CD4-positive, alpha-beta memory T cell (primary cell): ENCODE measurements at regions not wholly inside any gene's neighbourhood (a gene's known extent, or its start where the extent isn't known, plus 50 kb on each side); places are given as distances from the start of the nearest gene placed in this dataset.
"Not testable (repeated sequence)": the region's sequence is repeated elsewhere in the genome, so short reads cannot be mapped to it uniquely, and the experiment has no call there.

Experiments
- CTCF ChIA-PET: fragments of 350-600 bp; sonication (Branson Sonifier 250); formaldehyde crosslinking; loops from one replicate; lab custom pipeline; 2021; ENCODE audit warnings: inconsistent platforms; ENCODE audit not compliant: partially characterized antibody; lab: Charles Lee
- POLR2A ChIA-PET: fragments of 350-600 bp; sonication (Branson Sonifier 250); formaldehyde crosslinking; loops from one replicate; lab custom pipeline; 2021; ENCODE audit not compliant: partially characterized antibody; lab: Charles Lee
- DNase-seq, 5 donors: peaks; one replicate each; pipeline versions ENCODE4 v3.0.0 to v3.0.0-alpha.2; 2020 to 2022; ENCODE audit warnings: mixed read lengths in 1 of 5
- H3K27ac ChIP-seq: one replicate; pipeline ENCODE4 v1.7.0; 2013; ENCODE audit warnings: low read depth, low read length
- H3K27me3 ChIP-seq: 2 replicates; pipeline ENCODE4 v1.7.0; 2013; ENCODE audit warnings: mild to moderate bottlenecking, low read length, moderate library complexity; ENCODE audit not compliant: insufficient read depth
- H3K36me3 ChIP-seq: 2 replicates; pipeline ENCODE4 v1.7.0; 2013; ENCODE audit warnings: mild to moderate bottlenecking, low read length, moderate library complexity; ENCODE audit not compliant: insufficient read depth
- H3K4me1 ChIP-seq: 2 replicates; pipeline ENCODE4 v1.7.0; 2013; ENCODE audit warnings: mild to moderate bottlenecking, low read length, moderate library complexity; ENCODE audit not compliant: insufficient read depth
- H3K4me3 ChIP-seq, 2 donors: one replicate each; pipeline ENCODE4 v1.7.0; 2013; ENCODE audit warnings: low read length in 2 of 2, mild to moderate bottlenecking in 1 of 2
- H3K9me3 ChIP-seq, 2 donors: one replicate each; pipeline ENCODE4 v1.7.0; 2013; ENCODE audit warnings: low read length in 2 of 2, control low read depth in 1 of 2; ENCODE audit not compliant: control insufficient read depth in 1 of 2
- H3K27ac Mint-ChIP-seq, 7 donors: one replicate each; pipeline ENCODE4 v1.8.0; 2020 to 2021; ENCODE audit warnings: mixed read lengths in 7 of 7, mild to moderate bottlenecking in 6 of 7, inconsistent platforms in 3 of 7, moderate library complexity in 3 of 7
- H3K27me3 Mint-ChIP-seq, 2 donors: one replicate each; pipeline ENCODE4 v1.8.0; 2020 to 2021; ENCODE audit warnings: mixed read lengths in 2 of 2
- H3K36me3 Mint-ChIP-seq, 2 donors: one replicate each; pipeline ENCODE4 v1.8.0; 2020 to 2021; ENCODE audit warnings: mixed read lengths in 2 of 2, inconsistent platforms in 1 of 2, mild to moderate bottlenecking in 1 of 2
- H3K4me1 Mint-ChIP-seq, 4 donors: one replicate each; pipeline ENCODE4 v1.8.0; 2020 to 2021; ENCODE audit warnings: mixed read lengths in 4 of 4, mild to moderate bottlenecking in 1 of 4
- H3K4me3 Mint-ChIP-seq, 8 donors: one replicate each; pipeline ENCODE4 v1.8.0; 2020 to 2021; ENCODE audit warnings: mixed read lengths in 8 of 8, mild to moderate bottlenecking in 7 of 8, moderate library complexity in 6 of 8, inconsistent platforms in 3 of 8
- H3K9me3 Mint-ChIP-seq, 8 donors: one replicate each; pipeline ENCODE4 v1.8.0; 2020 to 2021; ENCODE audit warnings: mixed read lengths in 8 of 8, mild to moderate bottlenecking in 5 of 8, inconsistent platforms in 3 of 8, moderate library complexity in 1 of 8
- intact Hi-C: fragments of 100-400 bp; cut with micrococcal nuclease; formaldehyde crosslinking; loops from one replicate; pipeline ENCODE4 v1.15.1; 2023

DNA sequence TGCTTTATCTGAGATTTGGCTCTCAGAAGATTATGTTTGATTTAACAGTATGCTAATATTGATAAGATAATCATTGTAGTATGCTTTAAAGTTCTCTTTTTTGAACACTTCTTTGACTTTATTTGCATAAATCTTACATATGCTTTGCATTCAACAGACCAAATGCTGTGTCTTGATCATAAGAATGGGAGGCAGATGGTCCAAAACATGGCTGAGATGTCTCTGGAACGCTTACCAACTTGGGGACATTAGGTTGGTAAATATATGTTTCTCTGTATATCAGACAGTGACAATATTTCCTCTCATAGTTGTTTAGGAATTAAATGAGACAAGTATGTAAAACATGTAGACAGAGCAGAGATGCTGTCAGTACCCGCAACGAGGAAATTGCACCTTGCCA is 197.9 kb upstream of the CTNND2 start:
- no peak overlapping the region for H3K27ac ChIP-seq
- H3K9me3 ChIP-seq = no peaks in the 10 kb centered on the region
- DNase-seq = no peak
- POLR2A ChIA-PET = no interaction called here
- no peaks in the 10 kb centered on the region for H3K4me1 ChIP-seq
- H3K27me3 ChIP-seq = no peaks in the 10 kb centered on the region
- no peaks in the 10 kb centered on the region for H3K36me3 ChIP-seq
- H3K4me3 ChIP-seq = no peak overlapping the region
- Mint-ChIP-seq H3K4me3 (no peak overlapping the region), H3K27ac (no peak overlapping the region), H3K9me3 (peaks cover 0 to 9% (median 6%) of the 10 kb centered on the region in 8 donors), H3K36me3 (no peaks in the 10 kb centered on the region), H3K4me1 (no peaks in the 10 kb centered on the region), H3K27me3 (no peaks in the 10 kb centered on the region)
- intact Hi-C loops = no loop called here
- CTCF ChIA-PET = no interaction called here

DNA sequence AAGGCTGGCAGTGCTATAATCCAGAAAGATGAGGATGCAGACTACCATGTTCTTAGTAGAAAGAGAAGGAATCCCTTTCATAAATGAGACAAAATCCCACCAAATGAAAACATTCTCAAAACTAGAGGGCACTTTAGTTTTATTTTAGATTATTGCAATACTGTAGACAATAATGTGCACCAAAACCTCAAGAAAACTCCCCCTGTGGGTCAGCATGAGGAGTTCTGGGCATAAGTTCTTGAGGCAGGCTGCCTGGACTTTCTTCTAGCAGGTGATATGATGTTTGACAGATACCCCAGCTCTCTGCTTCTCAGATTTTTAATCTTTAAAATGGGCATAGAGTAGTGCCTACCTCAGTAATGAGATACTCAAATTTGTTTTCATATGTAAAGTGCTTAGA is 196.3 kb upstream of the CTNND2 start:
- Mint-ChIP-seq H3K4me3 (no peak overlapping the region), H3K27me3 (no peaks in the 10 kb centered on the region), H3K36me3 (no peaks in the 10 kb centered on the region), H3K4me1 (no peaks in the 10 kb centered on the region), H3K27ac (no peak overlapping the region), H3K9me3 (peaks cover 5 to 12% (median 7%) of the 10 kb centered on the region in 8 donors)
- Histone ChIP-seq H3K9me3 (no peaks in the 10 kb centered on the region), H3K27me3 (no peaks in the 10 kb centered on the region), H3K4me1 (no peaks in the 10 kb centered on the region), H3K36me3 (no peaks in the 10 kb centered on the region), H3K4me3 (no peak overlapping the region), H3K27ac (no peak overlapping the region)
- DNase-seq = no peak
- intact Hi-C loops = no loop called here
- ChIA-PET POLR2A (no interaction called here), CTCF (no interaction called here)

DNA sequence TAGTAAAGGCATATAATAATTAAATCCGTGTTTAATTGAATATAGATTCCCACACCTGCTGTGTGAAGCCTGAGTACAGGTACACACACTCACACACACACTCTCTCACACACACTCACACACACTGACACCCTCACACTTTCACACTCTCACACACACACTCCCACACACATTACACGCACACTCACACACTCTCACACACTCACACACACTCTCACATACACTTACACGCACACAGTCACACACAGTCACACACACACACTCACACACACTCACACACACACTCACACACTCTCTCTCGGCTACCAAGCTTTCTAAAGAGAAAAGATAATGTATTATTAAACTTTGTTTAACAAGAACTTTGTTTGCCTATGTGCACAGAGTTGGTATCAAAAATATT is 195.1 kb upstream of the CTNND2 start:
- no peaks in the 10 kb centered on the region for H3K27me3 ChIP-seq
- intact Hi-C loops = no loop called here
- no peaks in the 10 kb centered on the region for H3K9me3 ChIP-seq
- no peak overlapping the region for H3K27ac Mint-ChIP-seq
- H3K27me3 Mint-ChIP-seq = no peaks in the 10 kb centered on the region
- no peaks in the 10 kb centered on the region for H3K4me1 ChIP-seq
- H3K27ac ChIP-seq = no peak overlapping the region
- no peaks in the 10 kb centered on the region for H3K4me1 Mint-ChIP-seq
- ChIA-PET CTCF (no interaction called here), POLR2A (no interaction called here)
- no peaks in the 10 kb centered on the region for H3K36me3 ChIP-seq
- H3K4me3 ChIP-seq = no peak overlapping the region
- no peak for DNase-seq
- no peaks in the 10 kb centered on the region for H3K36me3 Mint-ChIP-seq
- peaks cover 5 to 14% (median 10%) of the 10 kb centered on the region in 8 donors for H3K9me3 Mint-ChIP-seq
- H3K4me3 Mint-ChIP-seq = no peak overlapping the region

DNA sequence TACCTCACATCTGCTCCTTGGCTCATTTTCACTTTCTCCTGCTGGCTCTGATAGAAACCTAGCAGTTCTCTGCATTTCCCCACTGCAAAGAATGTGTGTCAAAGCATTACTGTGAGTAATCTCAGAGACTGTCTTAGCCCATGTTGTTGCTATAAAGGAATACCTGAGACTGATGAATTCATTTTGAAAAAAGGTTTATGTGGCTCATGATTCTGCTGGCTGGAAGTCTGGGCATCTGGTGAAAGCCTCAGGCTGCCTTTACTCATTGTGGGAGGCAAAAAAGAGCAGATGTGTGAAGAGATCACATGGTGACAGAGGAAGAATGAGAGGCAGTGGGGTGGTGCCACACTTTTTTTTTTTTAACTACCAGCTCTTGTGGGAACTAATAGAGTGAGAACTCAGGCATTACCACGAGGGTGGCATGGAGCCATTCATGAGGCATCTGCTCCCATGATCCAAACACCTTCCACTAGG is 191.6 kb upstream of the CTNND2 start:
- intact Hi-C loops = no loop called here
- Mint-ChIP-seq H3K4me3 (no peak overlapping the region), H3K36me3 (no peaks in the 10 kb centered on the region), H3K27me3 (no peaks in the 10 kb centered on the region), H3K27ac (no peak overlapping the region), H3K9me3 (peaks cover 3 to 21% (median 12%) of the 10 kb centered on the region in 8 donors), H3K4me1 (no peaks in the 10 kb centered on the region)
- ChIA-PET POLR2A (no interaction called here), CTCF (no interaction called here)
- H3K27me3 ChIP-seq = no peaks in the 10 kb centered on the region
- no peaks in the 10 kb centered on the region for H3K9me3 ChIP-seq
- H3K4me3 ChIP-seq = no peak overlapping the region
- no peak for DNase-seq
- no peaks in the 10 kb centered on the region for H3K36me3 ChIP-seq
- no peaks in the 10 kb centered on the region for H3K4me1 ChIP-seq
- H3K27ac ChIP-seq = no peak overlapping the region

DNA sequence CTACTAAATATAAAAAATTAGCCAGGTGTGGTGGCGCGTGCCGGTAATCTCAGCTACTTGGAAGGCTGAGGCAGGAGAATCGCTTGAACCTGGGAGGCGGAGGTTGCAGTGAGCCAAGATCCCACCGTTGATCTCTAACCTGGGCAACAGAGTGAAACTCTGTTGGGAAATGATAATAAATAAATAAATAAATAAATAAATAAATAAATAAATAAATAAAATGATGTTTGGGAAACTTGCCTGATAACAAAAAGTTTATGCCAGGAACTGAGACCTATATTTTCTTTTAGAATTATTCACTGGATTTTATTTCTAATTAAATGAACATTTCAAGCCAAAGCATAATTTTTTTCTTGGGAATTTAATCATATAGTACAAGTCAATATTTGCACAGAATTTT is 189.3 kb upstream of the CTNND2 start:
- H3K4me3 ChIP-seq = no peak overlapping the region
- no peaks in the 10 kb centered on the region for H3K4me1 ChIP-seq
- no peak overlapping the region for H3K27ac Mint-ChIP-seq
- no peaks in the 10 kb centered on the region for H3K36me3 Mint-ChIP-seq
- POLR2A ChIA-PET = no interaction called here
- H3K9me3 Mint-ChIP-seq = peaks cover 0 to 17% (median 12%) of the 10 kb centered on the region in 8 donors
- no peaks in the 10 kb centered on the region for H3K27me3 ChIP-seq
- intact Hi-C loops = no loop called here
- no peak overlapping the region for H3K27ac ChIP-seq
- CTCF ChIA-PET = no interaction called here
- no peak for DNase-seq
- H3K9me3 ChIP-seq = no peaks in the 10 kb centered on the region
- no peaks in the 10 kb centered on the region for H3K4me1 Mint-ChIP-seq
- no peaks in the 10 kb centered on the region for H3K27me3 Mint-ChIP-seq
- H3K4me3 Mint-ChIP-seq = no peak overlapping the region
- no peaks in the 10 kb centered on the region for H3K36me3 ChIP-seq

DNA sequence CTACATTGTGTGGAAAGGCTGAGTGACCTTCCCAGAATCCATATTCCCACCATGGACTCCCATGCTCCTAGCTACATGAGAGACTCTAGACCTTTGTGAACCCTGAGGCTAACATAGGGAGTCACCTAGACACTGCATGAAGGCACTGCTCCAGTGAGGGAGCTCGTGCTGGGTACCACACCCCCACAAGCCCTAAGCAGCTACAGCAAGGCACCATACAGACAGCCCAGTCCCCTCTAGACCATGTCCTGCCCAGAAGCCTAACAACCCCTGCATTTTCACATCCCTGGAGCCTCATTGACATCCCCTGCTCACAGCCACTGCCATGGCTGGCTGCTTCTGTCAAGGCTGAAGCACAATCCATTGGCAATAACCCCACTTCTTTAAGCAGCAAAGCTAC is 176.5 kb upstream of the CTNND2 start:
- DNase-seq = no peak
- H3K27ac ChIP-seq = no peak overlapping the region
- H3K27ac Mint-ChIP-seq = no peak overlapping the region
- peaks cover 0 to 4% of the 10 kb centered on the region in 2 donors for H3K9me3 ChIP-seq
- H3K27me3 Mint-ChIP-seq = no peaks in the 10 kb centered on the region
- H3K36me3 Mint-ChIP-seq = no peaks in the 10 kb centered on the region
- CTCF ChIA-PET = no interaction called here
- H3K4me1 Mint-ChIP-seq = no peaks in the 10 kb centered on the region
- intact Hi-C loops = no loop called here
- H3K27me3 ChIP-seq = no peaks in the 10 kb centered on the region
- H3K4me3 Mint-ChIP-seq = no peak overlapping the region
- no peaks in the 10 kb centered on the region for H3K36me3 ChIP-seq
- no peak overlapping the region for H3K4me3 ChIP-seq
- POLR2A ChIA-PET = no interaction called here
- H3K9me3 Mint-ChIP-seq = peaks cover 5 to 20% (median 12%) of the 10 kb centered on the region in 8 donors
- H3K4me1 ChIP-seq = no peaks in the 10 kb centered on the region

DNA sequence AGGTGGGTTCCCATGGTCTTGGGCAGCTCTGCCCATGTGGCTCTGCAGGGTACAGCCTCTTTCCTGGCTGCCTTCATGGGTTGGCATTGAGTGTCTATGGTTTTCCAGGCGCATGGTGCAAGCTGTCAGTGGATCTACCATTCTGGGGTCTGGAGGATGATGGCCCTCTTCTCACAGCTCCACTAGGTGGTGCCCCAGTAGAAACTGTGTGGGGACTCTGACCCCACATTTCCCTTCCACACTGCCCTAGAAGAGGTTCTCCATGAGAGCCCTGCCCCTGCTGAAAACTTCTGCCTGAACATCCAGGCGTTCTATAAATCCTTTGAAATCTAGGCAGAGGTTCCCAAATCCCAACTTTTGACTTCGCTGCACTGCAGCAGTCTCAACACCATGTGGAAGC is 174.0 kb upstream of the CTNND2 start:
- H3K27me3 ChIP-seq, H3K27me3 Mint-ChIP-seq, intact Hi-C loops: not testable (repeated sequence)

DNA sequence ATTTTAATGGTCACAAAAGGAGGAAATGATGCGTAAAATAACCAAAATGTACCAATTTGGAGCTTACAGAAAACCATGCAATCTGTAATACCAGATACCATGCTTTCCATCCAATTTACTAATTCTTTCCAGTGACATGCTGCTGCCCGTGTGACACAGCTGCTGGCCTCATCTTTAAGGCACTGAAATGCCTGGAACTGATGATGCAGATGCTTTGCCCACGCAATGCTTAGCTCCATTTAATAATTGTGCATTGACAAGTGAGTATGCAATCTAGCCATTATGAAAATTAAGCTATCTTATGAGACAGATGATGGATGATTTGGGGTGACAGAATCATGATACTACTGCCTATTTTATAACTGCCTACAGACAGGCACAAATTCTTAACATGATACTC is 169.2 kb upstream of the CTNND2 start:
- Histone ChIP-seq H3K9me3 (no peaks in the 10 kb centered on the region), H3K4me3 (no peak overlapping the region), H3K27ac (no peak overlapping the region), H3K27me3 (no peaks in the 10 kb centered on the region), H3K4me1 (no peaks in the 10 kb centered on the region), H3K36me3 (no peaks in the 10 kb centered on the region)
- no peaks in the 10 kb centered on the region for H3K36me3 Mint-ChIP-seq
- intact Hi-C loops = no loop called here
- DNase-seq = no peak
- H3K4me3 Mint-ChIP-seq = no peak overlapping the region
- no peaks in the 10 kb centered on the region for H3K27me3 Mint-ChIP-seq
- H3K4me1 Mint-ChIP-seq = no peaks in the 10 kb centered on the region
- ChIA-PET POLR2A (no interaction called here), CTCF (no interaction called here)
- H3K9me3 Mint-ChIP-seq = peaks cover 0 to 6% (median 2%) of the 10 kb centered on the region in 8 donors
- no peak overlapping the region for H3K27ac Mint-ChIP-seq

More for the DNA sequence above, 174.0 kb upstream of the CTNND2 start:
- H3K27ac Mint-ChIP-seq, H3K4me1 Mint-ChIP-seq, H3K27ac ChIP-seq, H3K36me3 ChIP-seq, CTCF ChIA-PET, POLR2A ChIA-PET, H3K9me3 ChIP-seq, H3K36me3 Mint-ChIP-seq, DNase-seq, H3K4me1 ChIP-seq, H3K4me3 ChIP-seq, H3K4me3 Mint-ChIP-seq: not testable (repeated sequence)
- peaks cover 2 to 21% (median 16%) of the 10 kb centered on the region in 8 donors for H3K9me3 Mint-ChIP-seq
